H9 (cell line): ENCODE measurements at regions not wholly inside any gene's neighbourhood (a gene's known extent, or its start where the extent isn't known, plus 50 kb on each side); places are given as distances from the start of the nearest gene placed in this dataset.

Source experiments
- DNase-seq: peaks from one replicate; pipeline ENCODE4 v3.0.0-alpha.2; 2017
- H2AFZ ChIP-seq: one replicate; pipeline ENCODE4 v1.6.1; 2013; ENCODE audit warnings: mild to moderate bottlenecking, low read length, control low read depth, moderate library complexity
- H2AK5ac ChIP-seq: 2 replicates; pipeline ENCODE4 v1.6.1; 2013; ENCODE audit warnings: low read length, control low read depth, mixed read lengths; ENCODE audit not compliant: insufficient read length
- H2BK120ac ChIP-seq: one replicate; pipeline ENCODE4 v1.6.1; 2013; ENCODE audit warnings: low read depth, mild to moderate bottlenecking, low read length, control low read depth, inconsistent platforms; ENCODE audit not compliant: poor library complexity, severe bottlenecking
- H2BK12ac ChIP-seq: 2 replicates; pipeline ENCODE4 v1.6.1; 2013; ENCODE audit warnings: low read length, control low read depth, mixed read lengths, low read depth; ENCODE audit not compliant: insufficient read length
- H2BK15ac ChIP-seq: 2 replicates; pipeline ENCODE4 v1.6.1; 2013; ENCODE audit warnings: low read depth, low read length, control low read depth
- H2BK20ac ChIP-seq: one replicate; pipeline ENCODE4 v1.6.1; 2013; ENCODE audit warnings: low read depth, mild to moderate bottlenecking, low read length, control low read depth, inconsistent platforms; ENCODE audit not compliant: poor library complexity, severe bottlenecking
- H2BK5ac ChIP-seq: 2 replicates; pipeline ENCODE4 v1.6.1; 2013; ENCODE audit warnings: low read length, control low read depth, mixed read lengths; ENCODE audit not compliant: insufficient read length
- H3K14ac ChIP-seq: 2 replicates; pipeline ENCODE4 v1.6.1; 2013; ENCODE audit warnings: low read length, control low read depth; ENCODE audit not compliant: insufficient read depth
- H3K18ac ChIP-seq: 2 replicates; pipeline ENCODE4 v1.6.1; 2013; ENCODE audit warnings: low read depth, mild to moderate bottlenecking, mixed read lengths, low read length, control low read depth; ENCODE audit not compliant: insufficient read length
- H3K23ac ChIP-seq: 2 replicates; pipeline ENCODE4 v1.6.1; 2013; ENCODE audit warnings: low read length, control low read depth, mixed read lengths, low read depth; ENCODE audit not compliant: insufficient read length
- H3K23me2 ChIP-seq: 2 replicates; pipeline ENCODE4 v1.6.1; 2013; ENCODE audit warnings: low read depth, mild to moderate bottlenecking, mixed read lengths, low read length, control low read depth; ENCODE audit not compliant: insufficient read length, poor library complexity, severe bottlenecking
- H3K27ac ChIP-seq: 2 replicates; pipeline ENCODE4 v1.5.1; 2013; ENCODE audit warnings: low read length, control low read depth, mixed read lengths, low read depth; ENCODE audit not compliant: insufficient read length
- H3K27me3 ChIP-seq: 2 replicates; pipeline ENCODE4 v1.6.1; 2013; ENCODE audit warnings: low read length, control low read depth, inconsistent platforms; ENCODE audit not compliant: insufficient read depth
- H3K4ac ChIP-seq: 2 replicates; pipeline ENCODE4 v1.6.1; 2013; ENCODE audit warnings: low read depth, mild to moderate bottlenecking, control low read depth, inconsistent platforms, low read length, moderate library complexity
- H3K4me1 ChIP-seq: 2 replicates; pipeline ENCODE4 v1.6.1; 2013; ENCODE audit warnings: low read length, control low read depth, inconsistent platforms; ENCODE audit not compliant: insufficient read depth
- H3K4me2 ChIP-seq: 2 replicates; pipeline ENCODE4 v1.6.1; 2013; ENCODE audit warnings: low read length, control low read depth, mixed read lengths; ENCODE audit not compliant: insufficient read length, insufficient read depth
- H3K56ac ChIP-seq: 2 replicates; pipeline ENCODE4 v1.6.1; 2013; ENCODE audit warnings: low read depth, mild to moderate bottlenecking, mixed read lengths, low read length, control low read depth; ENCODE audit not compliant: insufficient read length
- H3K79me1 ChIP-seq: 2 replicates; pipeline ENCODE4 v1.6.1; 2013; ENCODE audit warnings: low read depth, mild to moderate bottlenecking, moderate library complexity, low read length, control low read depth, inconsistent platforms; ENCODE audit not compliant: insufficient read depth, poor library complexity, severe bottlenecking
- H3K79me2 ChIP-seq: 2 replicates; pipeline ENCODE4 v1.6.1; 2013; ENCODE audit warnings: low read length, control low read depth, inconsistent platforms; ENCODE audit not compliant: insufficient read depth
- H3K9ac ChIP-seq: 2 replicates; pipeline ENCODE4 v1.6.1; 2013; ENCODE audit warnings: low read length, control low read depth, mixed read lengths; ENCODE audit not compliant: insufficient read length; ENCODE audit errors: extremely low read depth
- H3K9me3 ChIP-seq: one replicate; pipeline ENCODE4 v1.6.1; 2013; ENCODE audit warnings: low read depth, low read length, inconsistent platforms; ENCODE audit not compliant: control insufficient read depth
- H3T11ph ChIP-seq: one replicate; pipeline ENCODE4 v1.6.1; 2013; ENCODE audit warnings: mild to moderate bottlenecking, low read length, control low read depth, inconsistent platforms
- H4K20me1 ChIP-seq: one replicate; pipeline ENCODE4 v1.6.1; 2013; ENCODE audit not compliant: control insufficient read depth, insufficient read length, insufficient read depth
- H4K5ac ChIP-seq: 2 replicates; pipeline ENCODE4 v1.6.1; 2013; ENCODE audit warnings: low read depth, mild to moderate bottlenecking, mixed read lengths, low read length, control low read depth; ENCODE audit not compliant: insufficient read length
- H4K8ac ChIP-seq: replicated peaks from 2 replicates; pipeline ENCODE4 v1.6.1; 2013; ENCODE audit warnings: low read length, control low read depth, mixed read lengths, low read depth; ENCODE audit not compliant: insufficient read length
- H4K91ac ChIP-seq: 2 replicates; pipeline ENCODE4 v1.6.1; 2013; ENCODE audit warnings: low read depth, mild to moderate bottlenecking, moderate library complexity, mixed read lengths, low read length, control low read depth; ENCODE audit not compliant: insufficient read length
- H3K27ac Mint-ChIP-seq, 3 experiments: 2 replicates in 2 of 3; 3 replicates in 1 of 3; pipeline ENCODE4 v1.8.0; 2020 to 2021; ENCODE audit warnings: mixed read lengths in 3 of 3, mild to moderate bottlenecking in 1 of 3, moderate library complexity in 1 of 3
- H3K27me3 Mint-ChIP-seq: 2 replicates; pipeline ENCODE4 v1.8.0; 2021; ENCODE audit warnings: low read depth, mild to moderate bottlenecking, moderate library complexity, mixed read lengths
- H3K36me3 Mint-ChIP-seq, 3 experiments: 2 replicates in 2 of 3; 3 replicates in 1 of 3; pipeline ENCODE4 v1.8.0; 2020 to 2021; ENCODE audit warnings: low read depth in 3 of 3, mixed read lengths in 3 of 3; ENCODE audit not compliant: insufficient read depth in 1 of 3
- H3K4me1 Mint-ChIP-seq, 2 experiments: 2 replicates each; pipeline ENCODE4 v1.8.0; 2020; ENCODE audit warnings: mixed read lengths in 2 of 2
- H3K4me3 Mint-ChIP-seq, 2 experiments: 2 replicates in 1 of 2; 3 replicates in 1 of 2; pipeline ENCODE4 v1.8.0; 2020 to 2021; ENCODE audit warnings: mild to moderate bottlenecking in 2 of 2, mixed read lengths in 2 of 2, moderate library complexity in 1 of 2
- H3K9me3 Mint-ChIP-seq, 2 experiments: 2 replicates in 1 of 2; 3 replicates in 1 of 2; pipeline ENCODE4 v1.8.0; 2020; ENCODE audit warnings: mild to moderate bottlenecking in 2 of 2, mixed read lengths in 2 of 2, moderate library complexity in 1 of 2
- CTCF ChIP-seq: fragments of 200-600 bp; sonication (generic); conservative IDR thresholded peaks from 3 replicates; pipeline ENCODE4 v1.8.0; 2021; ENCODE audit warnings: antibody characterized with exemption, mild to moderate bottlenecking
- WGBS: extraction: QIAGEN DNeasy Blood & Tissue Kit; methylation state at CpG from one replicate; pipeline ENCODE4 v1.1.7; 2013; ENCODE audit warnings: missing lambda C conversion rate, low lambda C conversion rate, mixed read lengths; ENCODE audit not compliant: insufficient read length; ENCODE audit errors: extremely low coverage; 5-methylcytosine and 5-hydroxymethylcytosine counted together

GRCh38 chrX:69104756-69105434 is 60.4 kb downstream of the PJA1 start:
- Mint-ChIP-seq H3K4me3 (no peak overlapping the region), H3K36me3 (peaks cover 0 to 3% (median 0%) of the 10 kb centered on the region in 3 experiments; a peak in 2 of 7 replicates), H3K4me1 (peaks cover 16 to 25% of the 10 kb centered on the region in 2 experiments), H3K27ac (no peak overlapping the region), H3K9me3 (peaks cover 66 to 78% of the 10 kb centered on the region in 2 experiments), H3K27me3 (peaks cover 7% of the 10 kb centered on the region)
- H3K14ac ChIP-seq = no peak overlapping the region
- no peak overlapping the region for H3K27ac ChIP-seq
- no peak overlapping the region for H2AFZ ChIP-seq
- no peak overlapping the region for H3K4ac ChIP-seq
- TF ChIP-seq CTCF = no peak
- no peak overlapping the region for H4K91ac ChIP-seq
- H4K20me1 ChIP-seq = no peaks in the 10 kb centered on the region
- H2BK20ac ChIP-seq = no peak overlapping the region
- no peaks in the 10 kb centered on the region for H3K23me2 ChIP-seq
- H4K8ac ChIP-seq = no peak overlapping the region
- no peaks in the 10 kb centered on the region; the same call in 1 of the 2 replicates for H3K4me1 ChIP-seq
- H3T11ph ChIP-seq = no peak overlapping the region
- no peaks in the 10 kb centered on the region for H3K79me2 ChIP-seq
- H2AK5ac ChIP-seq = no peak overlapping the region
- no peaks in the 10 kb centered on the region for H3K27me3 ChIP-seq
- no peak overlapping the region for H2BK5ac ChIP-seq
- H3K18ac ChIP-seq = no peak overlapping the region
- H3K9me3 ChIP-seq = no peaks in the 10 kb centered on the region
- no peak overlapping the region for H3K4me2 ChIP-seq
- no peaks in the 10 kb centered on the region for H3K79me1 ChIP-seq
- H3K23ac ChIP-seq = no peak overlapping the region
- no peak overlapping the region for H2BK120ac ChIP-seq
- H3K56ac ChIP-seq = no peak overlapping the region
- no peak for DNase-seq
- H4K5ac ChIP-seq = no peak overlapping the region
- no peak overlapping the region for H2BK15ac ChIP-seq
- no peak overlapping the region for H3K9ac ChIP-seq
- H2BK12ac ChIP-seq = no peak overlapping the region
- WGBS = no CpG with 5 or more reads among the region's 10 CpGs
